Neuronal stem cell (in vitro differentiated cells): ENCODE measurements at regions not wholly inside any gene's neighbourhood (a gene's known extent, or its start where the extent isn't known, plus 50 kb on each side); places are given as distances from the start of the nearest gene placed in this dataset.

Experiments used
- DNase-seq: peaks from one replicate; pipeline ENCODE4 v3.0.0-alpha.2; 2013; ENCODE audit warnings: low spot score
- H2AFZ ChIP-seq: one replicate; pipeline ENCODE4 v1.6.1; 2013; ENCODE audit warnings: mild to moderate bottlenecking, low read length, inconsistent platforms
- H2AK5ac ChIP-seq: 2 replicates; pipeline ENCODE4 v1.6.1; 2013; ENCODE audit warnings: low read depth, mild to moderate bottlenecking, inconsistent platforms, low read length, moderate library complexity, mixed read lengths
- H2BK120ac ChIP-seq: 2 replicates; pipeline ENCODE4 v1.6.1; 2013; ENCODE audit warnings: low read depth, mild to moderate bottlenecking, inconsistent platforms, low read length, moderate library complexity, mixed read lengths
- H2BK12ac ChIP-seq: one replicate; pipeline ENCODE4 v1.6.1; 2013; ENCODE audit warnings: low read length, inconsistent platforms
- H2BK15ac ChIP-seq: 2 replicates; pipeline ENCODE4 v1.6.1; 2013; ENCODE audit warnings: mild to moderate bottlenecking, low read length, inconsistent platforms, mixed read lengths
- H2BK5ac ChIP-seq: one replicate; pipeline ENCODE4 v1.6.1; 2013; ENCODE audit warnings: inconsistent platforms, mild to moderate bottlenecking, low read length, moderate library complexity
- H3K14ac ChIP-seq: one replicate; pipeline ENCODE4 v1.6.1; 2013; ENCODE audit warnings: low read length, inconsistent platforms
- H3K18ac ChIP-seq: 2 replicates; pipeline ENCODE4 v1.6.1; 2013; ENCODE audit warnings: low read length, inconsistent platforms
- H3K23ac ChIP-seq: 2 replicates; pipeline ENCODE4 v1.6.1; 2013; ENCODE audit warnings: low read depth, mild to moderate bottlenecking, mixed read lengths, low read length, inconsistent platforms; ENCODE audit not compliant: poor library complexity
- H3K27ac ChIP-seq: replicated peaks from 3 replicates; pipeline ENCODE4 v1.5.1; 2013; ENCODE audit warnings: low read length, inconsistent platforms
- H3K27me3 ChIP-seq, 3 experiments: 2 replicates each; pipeline ENCODE4 v1.6.1; 2013; ENCODE audit warnings: low read length in 3 of 3, mild to moderate bottlenecking in 2 of 3, inconsistent platforms in 1 of 3, low read depth in 1 of 3, mixed read lengths in 1 of 3, moderate library complexity in 1 of 3; ENCODE audit not compliant: control insufficient read depth in 3 of 3, insufficient read depth in 3 of 3
- H3K36me3 ChIP-seq, 2 donors: replicated peaks in 1 of 2; 2 replicates each; pipeline ENCODE4 v1.6.1; 2013; ENCODE audit warnings: low read length in 2 of 2; ENCODE audit not compliant: control insufficient read depth in 2 of 2, insufficient read depth in 2 of 2
- H3K4ac ChIP-seq: 2 replicates; pipeline ENCODE4 v1.6.1; 2013; ENCODE audit warnings: inconsistent platforms, mild to moderate bottlenecking, low read length, moderate library complexity
- H3K4me1 ChIP-seq, 2 donors: 1 replicate in 1 of 2; 2 replicates in 1 of 2; pipeline ENCODE4 v1.6.1; 2013; ENCODE audit warnings: low read length in 2 of 2, low read depth in 1 of 2; ENCODE audit not compliant: control insufficient read depth in 2 of 2, insufficient read depth in 1 of 2
- H3K4me2 ChIP-seq: one replicate; pipeline ENCODE4 v1.6.1; 2013; ENCODE audit warnings: mild to moderate bottlenecking, low read length, inconsistent platforms; ENCODE audit not compliant: insufficient read depth, poor library complexity, severe bottlenecking
- H3K4me3 ChIP-seq, 2 donors: 2 replicates each; pipeline ENCODE4 v1.5.1; 2013; ENCODE audit warnings: low read length in 2 of 2, mild to moderate bottlenecking in 2 of 2, inconsistent platforms in 1 of 2, moderate library complexity in 1 of 2
- H3K79me1 ChIP-seq: one replicate; pipeline ENCODE4 v1.6.1; 2013; ENCODE audit warnings: low read depth, mild to moderate bottlenecking, inconsistent platforms, low read length, moderate library complexity
- H3K9ac ChIP-seq: one replicate; pipeline ENCODE4 v1.6.1; 2013; ENCODE audit warnings: mild to moderate bottlenecking, low read depth, low read length, inconsistent platforms; ENCODE audit not compliant: poor library complexity
- H3K9me3 ChIP-seq, 2 donors: replicated peaks in 1 of 2; 2 replicates each; pipeline versions ENCODE3 to v1.6.1; 2013; ENCODE audit warnings: low read length in 2 of 2, mild to moderate bottlenecking in 2 of 2, inconsistent platforms in 1 of 2, low read depth in 1 of 2, mixed read lengths in 1 of 2, moderate library complexity in 1 of 2; ENCODE audit not compliant: control insufficient read depth in 2 of 2, insufficient read depth in 1 of 2
- H4K8ac ChIP-seq: one replicate; pipeline ENCODE4 v1.6.1; 2013; ENCODE audit warnings: low read depth, mild to moderate bottlenecking, inconsistent platforms, low read length, moderate library complexity
- H4K91ac ChIP-seq: one replicate; pipeline ENCODE4 v1.6.1; 2013; ENCODE audit warnings: low read length, low read depth, mild to moderate bottlenecking, inconsistent platforms; ENCODE audit not compliant: poor library complexity
- WGBS, 2 donors: extraction: QIAGEN DNeasy Blood & Tissue Kit; methylation state at CpG; one replicate each; pipeline ENCODE4 v1.1.7; 2013; ENCODE audit warnings: missing lambda C conversion rate in 2 of 2, mixed read lengths in 1 of 2; ENCODE audit not compliant: insufficient read length in 2 of 2, insufficient replicate concordance in 1 of 2; ENCODE audit errors: extremely low coverage in 2 of 2; 5-methylcytosine and 5-hydroxymethylcytosine counted together

DNA sequence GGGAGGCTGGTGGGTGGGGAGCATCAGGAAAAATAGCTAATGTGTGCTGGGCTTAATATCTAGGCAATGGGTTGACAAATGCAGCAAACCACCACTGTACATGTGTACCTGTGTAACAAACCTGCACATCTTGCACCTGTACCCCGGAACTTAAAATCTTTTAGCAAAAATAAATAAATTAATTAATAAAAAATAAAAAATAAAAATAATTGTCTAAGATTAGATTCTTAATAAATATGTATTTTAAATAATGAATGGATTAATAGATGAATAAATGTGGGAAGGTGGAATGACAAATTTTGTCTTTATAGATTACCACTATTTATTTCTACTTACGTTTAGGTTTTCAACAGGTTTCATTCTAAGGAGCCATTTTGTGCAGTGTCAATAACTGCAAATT is 563.5 kb upstream of the B3GALT2 start:
- Histone ChIP-seq H2BK120ac (no peak overlapping the region), H3K18ac (no peak overlapping the region), H2AFZ (no peak overlapping the region), H3K36me3 (no peaks in the 10 kb centered on the region), H4K91ac (no peak overlapping the region), H3K4me2 (no peak overlapping the region), H2BK5ac (no peak overlapping the region), H3K14ac (no peak overlapping the region), H3K23ac (no peak overlapping the region), H2AK5ac (no peak overlapping the region), H3K4me3 (no peak overlapping the region), H3K9ac (no peak overlapping the region), H3K9me3 (no peaks in the 10 kb centered on the region), H3K27ac (no peak overlapping the region), H3K79me1 (no peaks in the 10 kb centered on the region), H3K27me3 (no peaks in the 10 kb centered on the region), H2BK12ac (no peak overlapping the region), H2BK15ac (no peak overlapping the region), H3K4me1 (no peaks in the 10 kb centered on the region), H4K8ac (no peak overlapping the region), H3K4ac (no peak overlapping the region)
- WGBS, 2 donors: no CpG with 5 or more reads among the region's 2 CpGs
- no peak for DNase-seq

DNA sequence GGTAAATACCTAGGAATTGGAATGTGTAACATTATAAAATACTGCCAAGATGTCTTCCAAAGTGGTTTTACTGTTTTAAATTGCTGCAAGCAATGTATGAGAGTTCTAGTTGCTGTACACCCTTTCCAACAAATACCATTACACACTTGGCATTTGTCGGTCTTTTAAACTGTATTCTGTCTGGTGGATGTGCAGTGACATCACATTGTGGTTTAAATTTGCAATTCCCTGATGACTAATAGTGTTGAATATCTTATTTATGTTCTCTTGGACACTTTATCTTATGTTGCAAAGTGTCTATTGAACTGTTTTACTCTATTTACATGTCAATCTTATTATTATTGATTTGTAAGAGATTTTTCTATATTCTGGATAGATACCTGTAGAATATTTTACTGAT is 561.2 kb upstream of the B3GALT2 start:
- Histone ChIP-seq H2BK120ac (no peak overlapping the region), H3K23ac (no peak overlapping the region), H3K36me3 (no peaks in the 10 kb centered on the region), H2BK15ac (no peak overlapping the region), H4K91ac (no peak overlapping the region), H3K18ac (no peak overlapping the region), H2BK12ac (no peak overlapping the region), H3K9me3 (no peaks in the 10 kb centered on the region), H2AK5ac (no peak overlapping the region), H3K27me3 (no peaks in the 10 kb centered on the region), H2BK5ac (no peak overlapping the region), H3K79me1 (no peaks in the 10 kb centered on the region), H3K4ac (no peak overlapping the region), H2AFZ (no peak overlapping the region), H3K4me1 (no peaks in the 10 kb centered on the region), H3K9ac (no peak overlapping the region), H3K4me2 (no peak overlapping the region), H4K8ac (no peak overlapping the region), H3K4me3 (no peak overlapping the region), H3K14ac (no peak overlapping the region), H3K27ac (no peak overlapping the region)
- no peak for DNase-seq
- WGBS, 2 donors: no CpG with 5 or more reads among the region's 1 CpG

DNA sequence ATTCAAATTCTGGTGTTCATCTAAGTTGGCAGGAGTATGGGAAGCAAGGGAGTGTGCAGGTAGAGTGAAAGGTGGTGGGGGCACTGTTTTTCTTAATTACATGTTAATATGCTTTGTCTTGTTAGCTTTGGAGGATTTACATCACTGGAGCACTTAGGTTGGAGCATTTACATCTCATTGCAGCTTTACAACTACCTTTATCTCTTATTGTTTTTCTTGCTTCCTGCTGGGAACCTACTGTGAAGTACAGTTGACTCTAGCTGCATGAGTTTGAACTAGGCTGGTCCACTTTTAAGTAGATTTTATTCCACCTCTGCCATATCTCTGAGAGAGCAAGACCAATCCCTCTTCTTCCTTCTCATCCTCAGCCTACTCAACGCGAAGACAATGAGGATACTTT is 554.8 kb upstream of the B3GALT2 start:
- no peak overlapping the region for H3K9ac ChIP-seq
- H2BK5ac ChIP-seq: no peak overlapping the region
- no peaks in the 10 kb centered on the region for H3K4me1 ChIP-seq
- H3K9me3 ChIP-seq: no peaks in the 10 kb centered on the region
- H2AK5ac ChIP-seq: no peak overlapping the region
- H3K27me3 ChIP-seq: no peaks in the 10 kb centered on the region
- H3K36me3 ChIP-seq: no peaks in the 10 kb centered on the region
- H2BK120ac ChIP-seq: no peak overlapping the region
- no peak overlapping the region for H3K4me2 ChIP-seq
- H3K4ac ChIP-seq: no peak overlapping the region
- no peak for DNase-seq
- no peak overlapping the region for H3K18ac ChIP-seq
- no peak overlapping the region for H3K23ac ChIP-seq
- H4K91ac ChIP-seq: no peak overlapping the region
- no peak overlapping the region for H2BK15ac ChIP-seq
- WGBS, 2 donors: no CpG with 5 or more reads among the region's 2 CpGs
- H2BK12ac ChIP-seq: no peak overlapping the region
- H4K8ac ChIP-seq: no peak overlapping the region
- H3K14ac ChIP-seq: no peak overlapping the region
- no peak overlapping the region for H2AFZ ChIP-seq
- H3K4me3 ChIP-seq: no peak overlapping the region
- no peak overlapping the region for H3K27ac ChIP-seq
- H3K79me1 ChIP-seq: no peaks in the 10 kb centered on the region

- H3K14ac ChIP-seq: no peak overlapping the region
- WGBS, 2 donors: no CpG with 5 or more reads among the region's 1 CpG
- no peak overlapping the region for H2BK120ac ChIP-seq
- no peak overlapping the region for H3K23ac ChIP-seq
- no peaks in the 10 kb centered on the region for H3K79me1 ChIP-seq
- no peaks in the 10 kb centered on the region for H3K27me3 ChIP-seq
- H2BK12ac ChIP-seq: no peak overlapping the region
- no peak overlapping the region for H4K91ac ChIP-seq
- H4K8ac ChIP-seq: no peak overlapping the region
- no peak overlapping the region for H2AFZ ChIP-seq
- H3K4me3 ChIP-seq: no peak overlapping the region
- no peaks in the 10 kb centered on the region for H3K36me3 ChIP-seq
- DNase-seq: no peak
- H3K27ac ChIP-seq: no peak overlapping the region
- H2BK15ac ChIP-seq: no peak overlapping the region
- H3K9ac ChIP-seq: no peak overlapping the region
- H3K18ac ChIP-seq: no peak overlapping the region
- H3K9me3 ChIP-seq: no peaks in the 10 kb centered on the region
- H3K4me2 ChIP-seq: no peak overlapping the region
- no peak overlapping the region for H2AK5ac ChIP-seq
- no peaks in the 10 kb centered on the region for H3K4me1 ChIP-seq
- no peak overlapping the region for H2BK5ac ChIP-seq
- H3K4ac ChIP-seq: no peak overlapping the region
Measured at GRCh38 chr1:193740762-193741161, 554.3 kb upstream of the B3GALT2 start.
